Thoracic aorta (tissue), 2 donors: ENCODE measurements at regions not wholly inside any gene's neighbourhood (a gene's known extent, or its start where the extent isn't known, plus 50 kb on each side); places are given as distances from the start of the nearest gene placed in this dataset.

Experiments
- ATAC-seq: fragments of 150-250 bp; one replicate; pipeline ENCODE4 v1.8.0; 2017; ENCODE audit warnings: low read depth; ENCODE audit not compliant: insufficient number of reproducible peaks, low FRiP score
- DNase-seq: peaks from one replicate; pipeline ENCODE4 v3.0.0-alpha.2; 2020; ENCODE audit warnings: low spot score
- H3K27ac ChIP-seq, 2 donors: fragments of 200-600 bp; sonication (generic); 1 replicate in 1 of 2; 2 replicates in 1 of 2; pipeline ENCODE4 v1.5.1; 2016; ENCODE audit warnings: mild to moderate bottlenecking in 2 of 2, moderate library complexity in 2 of 2
- H3K27me3 ChIP-seq: fragments of 200-600 bp; sonication (generic); replicated peaks from 2 replicates; pipeline ENCODE4 v1.6.0; 2016; ENCODE audit warnings: mild to moderate bottlenecking; ENCODE audit not compliant: insufficient read depth
- H3K36me3 ChIP-seq: fragments of 200-600 bp; sonication (generic); one replicate; pipeline ENCODE4 v1.5.1; 2016
- H3K4me1 ChIP-seq, 2 donors: fragments of 200-600 bp; sonication (generic); 1 replicate in 1 of 2; 2 replicates in 1 of 2; pipeline versions ENCODE4 v1.5.1 to v1.6.0; 2016; ENCODE audit warnings: low read depth in 2 of 2, mild to moderate bottlenecking in 1 of 2; ENCODE audit not compliant: control insufficient read depth in 1 of 2
- H3K4me3 ChIP-seq: fragments of 200-600 bp; sonication (generic); 2 replicates; pipeline ENCODE4 v1.5.1; 2016; ENCODE audit warnings: mild to moderate bottlenecking
- H3K9me3 ChIP-seq: fragments of 200-600 bp; sonication (generic); 2 replicates; pipeline ENCODE4 v1.5.1; 2016
- CTCF ChIP-seq: fragments of 200-600 bp; sonication (generic); IDR thresholded peaks from one replicate; pipeline ENCODE4 v1.5.1; 2019; ENCODE audit warnings: antibody characterized with exemption

GRCh38 chr20:53801609-53802370 lies 208.2 kb upstream of the ZNF217 start:
- no peak for DNase-seq
- no peak overlapping the region for H3K4me3 ChIP-seq
- no peaks in the 10 kb centered on the region for H3K9me3 ChIP-seq
- no peak overlapping the region for H3K27ac ChIP-seq
- no peaks in the 10 kb centered on the region for H3K36me3 ChIP-seq
- H3K27me3 ChIP-seq = no peaks in the 10 kb centered on the region
- no peak for ATAC-seq
- H3K4me1 ChIP-seq = peaks cover 0 to 3% of the 10 kb centered on the region in 2 donors
- TF ChIP-seq CTCF = no peak

- Histone ChIP-seq H3K27me3 (no peaks in the 10 kb centered on the region), H3K9me3 (no peaks in the 10 kb centered on the region), H3K4me1 (peaks cover 0 to under 1% of the 10 kb centered on the region in 2 donors), H3K4me3 (no peak overlapping the region), H3K36me3 (no peaks in the 10 kb centered on the region), H3K27ac (no peak overlapping the region)
- TF ChIP-seq CTCF = no peak
- ATAC-seq (no peak), DNase-seq (no peak)
These were observed 207.4 kb upstream of the ZNF217 start for GRCh38 chr20:53800883-53801604.

GRCh38 chr20:53800418-53800817 lies 206.8 kb upstream of the ZNF217 start:
- Histone ChIP-seq H3K36me3 (no peaks in the 10 kb centered on the region), H3K4me1 (no peaks in the 10 kb centered on the region), H3K4me3 (no peak overlapping the region), H3K27me3 (no peaks in the 10 kb centered on the region), H3K27ac (no peak overlapping the region), H3K9me3 (no peaks in the 10 kb centered on the region)
- no peak for ATAC-seq
- no peak for TF ChIP-seq CTCF
- DNase-seq = no peak

GRCh38 chr20:53797085-53797484 lies 203.4 kb upstream of the ZNF217 start:
- no peaks in the 10 kb centered on the region for H3K9me3 ChIP-seq
- no peaks in the 10 kb centered on the region for H3K36me3 ChIP-seq
- no peak for TF ChIP-seq CTCF
- DNase-seq (no peak), ATAC-seq (no peak)
- no peak overlapping the region for H3K4me3 ChIP-seq
- H3K4me1 ChIP-seq = no peaks in the 10 kb centered on the region
- no peaks in the 10 kb centered on the region for H3K27me3 ChIP-seq
- H3K27ac ChIP-seq = no peak overlapping the region

GRCh38 chr20:53795170-53795569 lies 201.5 kb upstream of the ZNF217 start:
- H3K27ac ChIP-seq = no peak overlapping the region
- no peak for DNase-seq
- no peaks in the 10 kb centered on the region for H3K4me1 ChIP-seq
- TF ChIP-seq CTCF = no peak
- no peak for ATAC-seq
- H3K27me3 ChIP-seq = no peaks in the 10 kb centered on the region
- H3K9me3 ChIP-seq = no peaks in the 10 kb centered on the region
- H3K36me3 ChIP-seq = no peaks in the 10 kb centered on the region
- H3K4me3 ChIP-seq = no peak overlapping the region
